ENCODE measurements at regions not wholly inside any gene's neighbourhood (a gene's known extent, or its start where the extent isn't known, plus 50 kb on each side); places are given as distances from the start of the nearest gene placed in this dataset.

GRCh38 chr17:12613566-12613965 lies 52.1 kb upstream of the MYOCD start:
- no peak for DNase-seq (ENCODE audit: low read depth)
- TF ChIP-seq CTCF (IDR thresholded peaks at IDR 0.05; ENCODE audit: control insufficient read depth, extremely low read depth, insufficient read depth) = no peak

More at GRCh38 chr17:12613566-12613965, 52.1 kb upstream of the MYOCD start:
- no peak overlapping the region for H3K4me3 ChIP-seq (ENCODE audit: low read depth, low read length)

All from LNCaP clone FGC (cell line).